NCI-H1092 treated with DMSO at 0.1 percent for 48 hours (cell line): ENCODE measurements at regions not wholly inside any gene's neighbourhood (a gene's known extent, or its start where the extent isn't known, plus 50 kb on each side); places are given as distances from the start of the nearest gene placed in this dataset.
"Not testable (repeated sequence)": the region's sequence is repeated elsewhere in the genome, so short reads cannot be mapped to it uniquely, and the experiment has no call there.

Experiments used
- DNase-seq: peaks from one replicate; lab custom pipeline; 2025; lab: John Stamatoyannopoulos, UW

- DNase-seq, result no peak
Measured at GRCh38 chr2:62410926-62411456, 95.0 kb downstream of the TMEM17 start.

- DNase-seq, result no peak
Measured at GRCh38 chr2:62410015-62410453, 96.0 kb downstream of the TMEM17 start.

GRCh38 chr2:62409442-62409841 lies 96.6 kb downstream of the TMEM17 start:
- DNase-seq, result no peak

- no peak for DNase-seq
Measured at GRCh38 chr2:62408241-62408677, 97.7 kb downstream of the TMEM17 start.

GRCh38 chr2:62407838-62408237 lies 98.2 kb downstream of the TMEM17 start:
- DNase-seq, result no peak

GRCh38 chr2:62407401-62407800 lies 98.6 kb downstream of the TMEM17 start:
- no peak for DNase-seq

- no peak for DNase-seq
Measured at GRCh38 chr2:62406573-62407043, 99.4 kb downstream of the TMEM17 start.

GRCh38 chr2:62404913-62405312 lies 101.1 kb downstream of the TMEM17 start:
- no peak for DNase-seq

GRCh38 chr2:62402156-62402555 lies 103.8 kb downstream of the TMEM17 start:
- no peak for DNase-seq

GRCh38 chr2:62398356-62398755 lies 107.6 kb downstream of the TMEM17 start:
- no peak for DNase-seq

GRCh38 chr2:62396880-62397279 lies 109.1 kb downstream of the TMEM17 start:
- no peak for DNase-seq

- DNase-seq, result no peak
Measured at GRCh38 chr2:62393293-62393692, 112.7 kb downstream of the TMEM17 start.

GRCh38 chr2:62391696-62392095 lies 114.3 kb downstream of the TMEM17 start:
- DNase-seq, result no peak

GRCh38 chr2:62386378-62386777 lies 119.6 kb downstream of the TMEM17 start:
- not testable (repeated sequence) for DNase-seq

- DNase-seq, result no peak
Measured at GRCh38 chr2:62383846-62384245, 122.1 kb downstream of the TMEM17 start.

- no peak for DNase-seq
Measured at GRCh38 chr2:62382757-62383156, 123.2 kb downstream of the TMEM17 start.

GRCh38 chr2:62382122-62382521 lies 123.9 kb downstream of the TMEM17 start:
- no peak for DNase-seq

- no peak for DNase-seq
Measured at GRCh38 chr2:62381656-62382055, 124.3 kb downstream of the TMEM17 start.

GRCh38 chr2:62379566-62379965 lies 126.4 kb downstream of the TMEM17 start:
- DNase-seq, result no peak

- DNase-seq, result no peak
Measured at GRCh38 chr2:62375113-62375420, 130.9 kb downstream of the TMEM17 start.

- no peak for DNase-seq
Measured at GRCh38 chr2:62374301-62375112, 131.5 kb downstream of the TMEM17 start.

- no peak for DNase-seq
Measured at GRCh38 chr2:62372824-62373223, 133.2 kb downstream of the TMEM17 start.

- no peak for DNase-seq
Measured at GRCh38 chr2:62370321-62371250, 135.4 kb downstream of the TMEM17 start.
